NCI-H510A (cell line): ENCODE measurements at regions not wholly inside any gene's neighbourhood (a gene's known extent, or its start where the extent isn't known, plus 50 kb on each side); places are given as distances from the start of the nearest gene placed in this dataset.

Experiments used
- DNase-seq: peaks from one replicate; lab custom pipeline; 2025; lab: John Stamatoyannopoulos, UW

DNA sequence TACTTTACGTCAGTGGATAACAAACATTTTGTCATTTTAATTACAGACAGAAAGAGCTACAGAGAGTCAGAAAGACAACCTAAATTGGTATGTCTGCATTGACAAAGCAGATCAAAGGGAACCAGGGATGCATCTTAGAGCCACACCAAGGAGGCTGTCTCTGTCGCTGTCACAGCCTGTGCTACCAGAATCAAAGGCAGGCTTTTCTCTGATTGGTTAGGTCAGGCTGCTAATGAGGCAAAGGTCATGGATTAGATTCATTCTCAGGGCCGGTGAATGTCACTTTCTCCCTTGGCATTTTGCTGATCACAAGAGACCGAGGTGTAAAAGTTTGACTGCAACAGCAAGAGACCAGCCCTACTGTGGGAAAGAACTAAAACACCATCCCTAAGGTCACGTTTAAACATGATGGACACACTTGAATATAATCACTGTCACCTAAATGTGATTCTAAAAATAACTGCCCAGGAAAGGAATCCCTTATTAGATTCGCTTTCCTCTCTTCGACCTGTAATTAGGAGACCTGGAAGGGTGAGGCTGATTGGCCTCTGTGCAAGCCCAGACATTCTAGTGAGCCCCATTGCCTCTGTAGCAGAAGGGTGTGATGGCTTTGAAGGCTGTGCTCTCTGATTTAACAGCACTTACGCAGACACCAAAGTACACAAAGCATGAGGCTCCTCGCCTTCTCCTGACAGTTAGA lies 314.4 kb upstream of the NBEA start:
- no peak for DNase-seq

- no peak for DNase-seq
Observed at GRCh38 chr13:34628209-34628682, 313.8 kb upstream of the NBEA start.

GRCh38 chr13:34634448-34634847 lies 307.6 kb upstream of the NBEA start:
- DNase-seq = no peak

- no peak for DNase-seq
Observed at GRCh38 chr13:34637138-34637537, 304.9 kb upstream of the NBEA start.

DNA sequence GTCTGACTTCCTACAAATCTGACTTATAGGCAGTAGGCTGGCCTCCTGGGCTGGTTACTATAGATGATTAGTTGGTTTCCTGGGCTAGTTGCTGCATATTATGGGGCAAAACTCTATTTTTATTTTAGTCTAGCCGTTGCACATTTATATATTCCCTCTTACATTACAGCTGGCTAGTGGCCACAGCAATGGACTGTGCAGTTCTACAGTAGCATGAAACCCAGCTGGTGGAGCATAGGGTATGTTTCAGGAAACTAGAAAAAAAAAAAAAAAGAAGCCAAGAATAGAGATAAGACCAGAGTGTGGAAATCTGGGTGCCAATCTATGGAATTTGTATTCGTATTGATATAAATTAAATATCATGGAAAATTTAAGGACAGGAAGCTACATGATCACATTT lies 304.4 kb upstream of the NBEA start:
- no peak for DNase-seq

DNA sequence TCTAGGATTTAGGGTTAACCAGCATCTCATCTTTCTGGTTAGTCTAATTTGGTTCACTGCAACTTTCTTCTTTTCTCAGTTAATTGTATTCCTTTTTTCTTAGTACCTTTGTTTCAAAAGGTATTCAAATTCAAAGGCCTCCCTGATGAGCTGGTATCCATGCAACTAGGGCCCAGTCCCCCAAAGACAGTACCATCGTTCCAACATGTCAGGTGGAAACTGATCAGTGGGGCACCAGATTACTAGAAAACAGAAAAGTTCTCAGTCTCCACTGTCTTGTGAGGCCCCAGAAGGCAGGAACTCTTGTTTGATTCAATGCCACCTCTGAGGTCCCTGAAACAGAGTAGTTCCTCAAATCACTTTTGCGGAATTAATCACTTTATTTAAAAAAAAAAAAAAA lies 303.2 kb upstream of the NBEA start:
- no peak for DNase-seq

DNA sequence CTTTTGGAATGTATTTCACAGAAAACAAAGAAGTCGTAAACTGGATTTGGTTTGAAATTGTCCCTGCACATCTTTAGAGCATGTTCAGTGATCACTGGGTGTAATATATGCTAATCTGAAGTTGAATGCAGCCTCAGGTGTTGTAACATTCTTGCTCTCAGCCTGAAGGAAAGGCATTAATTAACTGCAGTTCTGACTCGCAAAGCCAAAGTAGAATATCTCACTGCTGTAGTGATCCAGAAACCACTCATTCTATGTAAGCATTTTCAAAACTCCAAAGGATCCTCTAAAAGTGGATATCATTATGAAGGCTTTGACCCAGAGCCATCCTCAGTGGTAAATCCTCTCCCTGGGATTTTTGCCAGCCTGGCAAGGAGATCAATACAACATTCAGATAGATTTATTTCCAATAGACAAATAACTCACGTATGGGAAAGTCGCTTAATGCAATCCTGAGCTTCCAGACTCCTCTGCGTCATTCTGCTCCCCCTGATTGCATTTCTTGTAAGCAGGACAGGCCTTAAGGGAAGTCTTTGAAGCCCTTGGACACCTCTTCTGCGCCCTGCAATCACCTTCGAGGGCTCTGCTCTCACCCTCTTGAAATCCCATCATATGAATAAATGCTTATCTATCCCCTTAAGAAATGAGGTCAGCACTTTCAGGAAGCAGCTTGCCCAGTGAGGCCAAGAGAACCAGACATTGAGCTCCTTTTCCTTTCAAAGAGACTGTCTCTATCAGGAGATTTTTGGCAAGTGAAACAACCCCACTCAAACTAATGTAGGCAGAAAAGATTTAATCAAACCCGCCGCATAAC lies 301.7 kb upstream of the NBEA start:
- DNase-seq = no peak

- DNase-seq = no peak
Observed at GRCh38 chr13:34640993-34641330, 301.1 kb upstream of the NBEA start.

GRCh38 chr13:34647379-34648150 lies 294.5 kb upstream of the NBEA start:
- DNase-seq = no peak

- no peak for DNase-seq
Observed at GRCh38 chr13:34654203-34654602, 287.9 kb upstream of the NBEA start.

DNA sequence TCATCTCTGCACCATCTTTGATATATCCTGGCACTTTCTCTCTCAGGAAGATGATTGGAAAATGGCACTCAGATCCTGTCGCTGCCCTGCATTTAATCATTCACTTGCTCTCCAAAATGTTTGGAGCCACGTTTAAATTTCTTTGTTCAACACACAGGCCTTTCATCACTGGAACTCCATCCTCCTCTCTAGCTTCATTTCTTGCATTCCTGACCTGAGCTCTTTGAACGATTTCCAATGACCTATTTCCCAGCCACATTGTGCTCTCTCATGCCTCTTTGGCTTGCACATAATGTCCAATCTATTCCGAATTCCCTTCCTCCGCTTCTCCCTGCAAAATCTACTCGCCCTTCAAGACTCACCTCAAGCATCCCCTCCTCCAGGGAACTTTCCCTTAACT lies 287.4 kb upstream of the NBEA start:
- DNase-seq = no peak

DNA sequence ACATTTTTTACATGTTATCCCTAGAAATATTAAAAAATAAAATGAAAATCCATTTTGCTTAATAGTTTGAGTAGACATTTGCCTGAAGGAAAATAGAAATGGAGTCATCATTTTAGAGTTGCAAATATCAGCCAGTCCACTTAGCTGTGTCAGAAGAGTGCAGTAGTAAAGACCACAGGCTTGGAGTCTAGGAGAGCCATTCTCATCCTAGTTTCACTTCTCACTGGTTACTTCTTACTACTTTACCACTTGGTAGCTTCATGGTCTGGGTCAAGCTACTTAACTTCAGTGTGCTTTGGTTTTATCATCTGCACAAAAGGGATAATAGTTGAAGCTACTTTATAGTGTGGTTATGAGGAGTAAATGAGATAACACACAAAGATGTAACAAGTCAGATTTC lies 286.5 kb upstream of the NBEA start:
- DNase-seq = no peak

- no peak for DNase-seq
Observed at GRCh38 chr13:34657716-34658115, 284.4 kb upstream of the NBEA start.

DNA sequence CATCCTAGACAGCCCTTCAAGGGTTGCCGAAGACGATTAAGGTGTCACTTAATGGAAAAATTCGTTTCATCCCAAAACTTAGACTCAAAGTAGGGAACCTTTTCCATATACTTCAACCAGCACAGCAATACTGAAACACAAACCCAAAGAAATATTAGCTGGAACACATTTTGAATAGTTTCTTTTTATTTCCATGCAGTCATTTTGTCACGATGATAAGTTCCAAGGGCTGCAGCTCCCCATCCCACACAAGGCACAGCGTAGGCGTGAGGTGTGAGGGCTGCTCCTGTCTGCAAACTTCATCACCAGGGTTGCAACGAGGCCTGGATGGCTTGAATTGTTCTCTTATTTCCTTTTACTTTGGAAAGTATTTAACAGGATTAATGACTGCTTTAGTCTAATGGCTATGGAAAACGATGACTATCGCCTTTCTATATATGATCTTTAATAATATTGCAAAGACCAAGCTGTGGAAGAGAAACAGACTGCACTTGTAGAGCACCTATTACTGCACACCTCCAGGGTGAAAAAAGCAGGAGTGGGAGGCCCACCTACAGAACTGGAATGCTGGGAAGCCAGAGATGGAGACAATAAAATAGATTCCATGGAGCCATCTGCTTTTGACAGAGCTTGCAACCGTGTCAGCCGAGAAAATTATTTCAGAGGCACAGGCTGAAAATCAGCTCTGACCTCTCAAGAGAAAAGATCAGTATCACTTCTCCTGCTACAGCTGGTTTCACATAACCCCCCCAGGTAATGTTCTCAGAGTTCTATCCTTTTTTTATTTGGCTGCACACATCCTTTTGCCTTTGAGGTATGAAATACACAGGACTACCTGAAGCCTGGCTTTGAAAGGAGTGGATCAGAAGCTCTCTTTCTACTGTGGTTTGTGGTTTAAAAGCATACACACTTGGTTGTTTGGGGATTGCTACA lies 274.5 kb upstream of the NBEA start:
- no peak for DNase-seq

DNA sequence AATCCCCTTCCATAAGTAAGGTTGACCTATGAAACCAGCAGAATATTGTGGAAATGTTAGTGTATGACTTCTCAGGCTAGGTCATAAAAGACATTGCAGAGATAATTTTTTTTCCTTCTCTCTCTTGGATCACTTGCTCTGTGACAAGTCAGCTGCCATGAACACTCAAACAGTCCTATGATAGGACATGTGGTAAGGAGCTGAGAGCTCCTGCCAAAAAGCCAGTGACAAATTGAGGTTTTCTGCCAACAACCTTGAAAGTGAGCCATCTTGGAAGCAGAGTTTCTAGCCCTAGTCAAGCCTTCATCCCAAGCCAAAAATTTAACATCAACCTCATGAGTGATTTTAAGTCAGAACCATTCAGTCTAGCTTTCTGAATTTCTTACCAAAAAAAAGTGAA lies 270.9 kb upstream of the NBEA start:
- DNase-seq = no peak

- no peak for DNase-seq
Observed at GRCh38 chr13:34672631-34673030, 269.4 kb upstream of the NBEA start.

DNA sequence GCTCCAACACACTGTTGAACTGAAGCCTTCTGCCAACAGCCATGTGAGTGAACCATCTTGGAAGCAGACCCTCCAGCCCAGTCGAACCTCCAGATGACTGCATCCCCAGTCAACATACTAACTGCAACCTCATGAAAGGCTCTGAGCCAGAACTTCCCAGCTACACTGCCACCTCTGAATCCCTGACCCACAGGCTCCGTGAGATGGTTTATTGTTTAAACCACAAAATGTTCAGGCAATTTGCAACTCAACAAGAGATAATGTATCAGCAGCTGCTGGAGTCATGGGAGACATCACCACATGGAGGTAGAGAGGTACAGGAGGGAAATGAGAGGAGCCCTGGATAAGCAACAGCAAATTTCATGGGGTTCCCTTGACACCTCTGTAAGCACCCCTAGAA lies 266.4 kb upstream of the NBEA start:
- DNase-seq = no peak

- DNase-seq = no peak
Observed at GRCh38 chr13:34678154-34678553, 263.9 kb upstream of the NBEA start.

DNA sequence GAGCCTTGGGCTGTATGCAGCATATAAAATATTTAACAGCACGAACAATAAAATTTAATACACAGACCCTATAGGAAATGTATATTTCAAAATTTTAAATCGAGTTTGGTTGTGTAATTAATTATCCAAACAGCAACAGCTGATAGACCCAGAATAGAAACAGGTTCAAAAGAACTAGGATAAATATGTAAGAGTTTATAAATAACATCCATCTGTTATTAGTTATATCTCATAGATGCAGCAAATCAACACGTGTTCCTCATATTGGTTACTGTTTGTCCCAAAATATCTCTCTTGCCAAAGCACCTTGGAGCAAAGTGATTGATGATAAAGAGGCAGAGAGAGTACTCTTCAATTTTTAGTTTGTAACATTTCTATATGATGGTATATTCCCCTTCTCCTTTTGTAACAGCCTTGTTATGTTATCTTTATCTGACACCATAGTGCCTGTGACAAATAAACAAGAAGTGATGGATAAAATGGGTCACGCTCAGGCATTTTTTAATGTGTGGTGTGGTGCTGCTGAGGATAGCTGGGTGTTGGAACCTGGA lies 260.6 kb upstream of the NBEA start:
- DNase-seq = no peak

- no peak for DNase-seq
Observed at GRCh38 chr13:34695063-34695462, 247.0 kb upstream of the NBEA start.

- DNase-seq = no peak
Observed at GRCh38 chr13:34696296-34696695, 245.8 kb upstream of the NBEA start.

DNA sequence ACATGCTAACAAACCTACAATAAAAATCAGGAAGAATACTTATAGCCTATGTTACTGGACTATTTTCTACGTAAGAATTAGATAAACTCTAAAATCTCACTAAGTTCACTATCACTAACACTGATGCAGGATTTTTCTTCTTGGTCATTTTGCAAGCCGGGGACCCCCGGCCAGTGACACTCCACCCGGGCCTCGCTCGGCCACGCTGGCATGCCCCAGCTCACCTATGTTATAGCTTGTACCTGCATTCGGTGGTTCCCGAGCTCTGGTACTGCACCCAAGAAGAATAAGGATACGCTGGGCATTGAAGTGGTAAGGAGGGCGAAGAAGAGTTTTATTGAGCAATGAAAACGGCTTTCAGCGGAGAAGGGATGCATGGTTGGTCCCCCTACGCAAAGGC lies 245.3 kb upstream of the NBEA start:
- no peak for DNase-seq
